ENCODE measurements at regions not wholly inside any gene's neighbourhood (a gene's known extent, or its start where the extent isn't known, plus 50 kb on each side); places are given as distances from the start of the nearest gene placed in this dataset.

DNA sequence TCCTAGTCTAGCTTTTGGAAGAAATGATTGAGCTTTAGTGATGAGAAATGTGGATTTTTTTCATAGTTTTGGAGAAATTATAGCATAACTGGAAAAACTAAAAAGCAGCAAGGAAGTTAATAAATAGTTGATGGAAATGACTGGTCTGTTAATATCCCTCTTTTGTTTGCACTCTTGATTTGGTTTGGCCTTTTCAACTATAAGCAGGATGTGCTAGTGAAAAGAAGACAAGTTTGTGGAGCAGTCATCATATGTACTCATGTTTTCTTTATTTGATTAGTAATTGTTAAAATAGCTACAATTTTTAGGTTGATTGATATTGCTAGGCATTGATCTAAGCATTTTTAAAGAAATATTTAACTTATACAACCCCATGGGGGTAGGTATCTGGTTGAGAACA is 374.7 kb downstream of the TAF11L14 start:
- TF ChIP-seq CEBPB (IDR thresholded peaks at IDR 0.05; ENCODE audit: low read depth, low read length) = no peak
- no peak for TF ChIP-seq POLR2A (IDR thresholded peaks at IDR 0.05; ENCODE audit: control extremely low read depth in 1 of 2, low read depth in 2 of 2, low read length in 2 of 2)

Data from H1 (cell line).